GM21786 (cell line): ENCODE measurements at regions not wholly inside any gene's neighbourhood (a gene's known extent, or its start where the extent isn't known, plus 50 kb on each side); places are given as distances from the start of the nearest gene placed in this dataset.
"Not testable (repeated sequence)": the region's sequence is repeated elsewhere in the genome, so short reads cannot be mapped to it uniquely, and the experiment has no call there.

Source experiments
- ATAC-seq: cut with Tn5 transposase; IDR thresholded peaks from one replicate; pipeline ENCODE4 v1.9.1; 2021; ENCODE audit not compliant: unreplicated experiment

DNA sequence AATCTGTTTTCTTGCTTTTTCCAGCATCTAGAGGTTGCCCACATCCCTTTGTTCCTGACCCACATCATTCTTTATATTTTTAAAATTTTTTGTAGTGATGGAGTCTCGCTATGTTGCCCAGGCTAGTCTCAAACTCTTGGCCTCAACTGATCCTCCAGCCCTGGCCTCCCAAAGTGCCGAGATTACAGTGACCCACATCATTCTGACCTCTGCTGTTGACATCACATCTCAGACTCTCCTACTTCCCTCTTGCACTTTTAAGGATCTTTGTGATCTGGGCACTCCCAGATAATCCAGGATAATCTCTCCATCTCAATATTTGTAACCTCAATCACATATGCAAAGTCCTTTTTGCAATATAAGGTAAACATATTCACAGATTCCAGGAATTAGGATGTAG lies 266.6 kb downstream of the MEX3B start:
- ATAC-seq = no peak

DNA sequence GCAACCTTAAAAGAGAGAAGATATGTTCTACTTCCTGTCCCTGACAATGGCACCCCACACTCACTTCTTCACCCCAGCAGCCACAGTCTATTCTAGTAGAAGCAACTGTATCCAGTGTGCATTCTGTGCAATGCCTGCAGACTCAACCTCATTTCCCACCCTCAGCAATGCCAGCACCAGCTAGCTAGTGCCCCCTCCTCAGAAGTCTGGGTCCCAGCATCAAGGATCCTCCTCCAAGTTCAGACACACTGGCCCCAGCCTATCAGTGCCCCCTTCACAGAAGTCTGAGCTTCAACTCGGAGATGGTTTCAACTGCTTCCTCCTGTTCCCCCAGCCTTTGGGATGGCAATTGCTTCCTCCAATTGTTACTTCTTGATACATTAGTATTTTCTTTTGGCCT lies 268.3 kb downstream of the MEX3B start:
- no peak for ATAC-seq

DNA sequence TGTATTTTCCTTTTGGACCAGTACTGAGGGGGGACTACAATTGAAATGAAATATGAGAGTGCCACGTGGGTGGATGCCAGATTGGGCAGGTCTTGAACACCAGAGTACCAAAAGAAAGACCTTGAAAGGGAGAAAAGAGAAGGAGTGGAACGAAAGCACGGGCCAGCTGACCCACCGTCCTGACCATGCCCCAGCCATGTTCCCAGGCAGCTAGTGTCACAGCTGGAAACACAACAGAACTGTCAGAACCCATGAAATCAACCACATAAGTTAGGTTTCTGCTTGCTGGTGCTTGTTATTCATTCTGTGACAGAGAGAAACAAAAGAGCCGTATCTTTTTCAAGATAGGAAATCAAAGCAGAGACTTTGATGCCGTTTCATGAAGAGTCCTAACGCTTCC lies 268.8 kb downstream of the MEX3B start:
- ATAC-seq = no peak

DNA sequence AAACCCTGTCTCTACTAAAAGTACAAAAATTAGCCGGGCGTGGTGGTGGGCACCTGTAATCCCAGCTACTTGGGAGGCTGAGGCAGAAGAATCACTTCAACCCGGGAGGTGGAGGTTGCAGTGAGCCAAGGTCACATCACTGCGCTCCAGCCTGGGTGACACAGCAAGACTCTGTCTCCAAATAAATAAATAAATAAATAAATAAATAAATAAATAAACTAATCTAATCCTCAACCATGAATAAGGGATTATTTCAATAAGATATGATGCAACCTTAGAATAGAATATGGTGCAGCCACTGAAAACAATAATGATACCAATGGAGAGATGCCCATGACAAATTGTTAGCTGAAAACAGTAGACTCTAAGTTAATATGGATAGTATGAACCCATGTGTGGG lies 270.0 kb downstream of the MEX3B start:
- not testable (repeated sequence) for ATAC-seq

DNA sequence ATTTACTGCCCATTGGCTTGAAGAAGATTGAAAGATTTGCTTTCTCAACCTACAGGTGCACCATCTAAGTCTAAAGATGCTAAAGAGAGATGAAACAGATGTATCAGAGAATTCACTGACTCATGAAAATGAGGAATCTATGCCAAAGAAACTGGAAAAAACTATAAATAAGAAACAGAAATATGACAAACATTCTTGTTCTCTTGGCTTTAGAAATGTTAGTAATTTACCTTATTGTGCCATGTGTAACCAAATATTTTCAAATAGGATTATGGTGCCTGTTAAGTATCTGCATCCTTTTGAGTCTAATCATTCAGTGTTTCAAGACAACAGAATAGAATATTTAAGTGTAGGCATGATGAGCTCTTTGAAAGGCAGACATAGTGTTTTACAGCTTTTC lies 271.5 kb downstream of the MEX3B start:
- no peak for ATAC-seq

DNA sequence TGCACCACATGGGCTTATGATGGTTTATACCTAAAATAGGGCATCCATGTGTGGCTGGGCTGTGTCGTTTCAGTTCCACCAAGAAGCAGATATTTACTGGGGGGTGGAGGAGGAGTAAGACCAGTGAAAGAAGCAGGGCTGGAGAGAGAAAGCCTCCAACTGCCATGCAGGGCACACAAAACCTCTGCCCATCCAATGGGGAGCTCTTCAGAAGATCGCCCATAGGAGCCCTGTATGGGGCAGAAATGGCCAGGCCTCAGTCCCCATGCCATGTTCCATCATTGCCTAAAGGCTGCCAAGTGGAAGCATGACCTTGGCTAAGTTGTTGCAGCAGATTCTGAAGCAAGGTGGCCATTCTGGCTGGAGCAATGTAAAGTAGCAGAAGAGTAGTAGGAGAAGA lies 277.0 kb downstream of the MEX3B start:
- no peak for ATAC-seq

DNA sequence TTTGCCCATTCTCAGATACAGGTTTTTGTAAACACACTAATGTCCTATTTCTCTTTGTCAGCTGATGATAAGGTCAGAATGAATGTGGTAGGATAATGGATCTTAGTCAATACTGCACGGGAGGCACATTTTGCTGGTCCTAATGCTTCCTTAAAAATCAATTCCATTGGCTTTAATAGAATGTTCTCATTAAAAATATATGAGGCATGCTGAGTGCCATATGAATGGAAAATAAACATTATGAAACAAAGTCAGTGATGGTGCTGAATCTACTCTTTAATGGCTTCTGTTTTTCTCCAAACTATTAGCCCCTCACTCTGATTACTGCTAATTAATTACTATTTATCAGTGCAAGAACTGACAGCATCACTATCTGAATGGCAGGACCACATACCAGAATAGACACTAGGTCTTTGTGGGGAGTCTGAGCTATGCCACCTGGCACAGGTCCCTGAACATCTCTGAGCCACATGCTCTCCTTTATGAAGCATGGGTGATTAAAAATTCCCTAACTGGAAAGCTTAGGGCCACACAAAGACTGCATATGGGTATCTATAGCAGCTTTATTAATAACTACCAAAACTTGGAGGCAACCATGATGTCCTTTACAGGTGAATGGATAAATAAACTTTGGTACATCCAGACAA lies 278.9 kb downstream of the MEX3B start:
- no peak for ATAC-seq

DNA sequence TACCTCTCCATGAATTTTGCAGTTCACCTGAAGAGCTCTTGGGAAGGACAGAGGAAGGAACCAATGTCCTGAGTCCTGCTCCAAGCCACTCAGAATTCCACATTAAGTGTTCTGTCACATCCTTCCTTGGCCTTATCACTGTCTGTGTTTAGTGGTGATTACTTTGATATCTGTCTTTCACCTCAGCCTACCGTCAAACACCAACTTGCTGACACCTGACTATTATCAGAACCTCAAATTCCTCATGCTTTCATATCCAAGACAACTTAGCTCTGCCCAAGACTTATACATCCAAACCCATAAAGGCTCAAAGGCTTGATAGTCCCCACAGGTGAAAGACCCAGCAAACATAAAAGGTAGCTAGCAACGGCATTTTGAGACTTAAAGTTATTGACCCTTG lies 280.0 kb downstream of the MEX3B start:
- ATAC-seq = no peak

DNA sequence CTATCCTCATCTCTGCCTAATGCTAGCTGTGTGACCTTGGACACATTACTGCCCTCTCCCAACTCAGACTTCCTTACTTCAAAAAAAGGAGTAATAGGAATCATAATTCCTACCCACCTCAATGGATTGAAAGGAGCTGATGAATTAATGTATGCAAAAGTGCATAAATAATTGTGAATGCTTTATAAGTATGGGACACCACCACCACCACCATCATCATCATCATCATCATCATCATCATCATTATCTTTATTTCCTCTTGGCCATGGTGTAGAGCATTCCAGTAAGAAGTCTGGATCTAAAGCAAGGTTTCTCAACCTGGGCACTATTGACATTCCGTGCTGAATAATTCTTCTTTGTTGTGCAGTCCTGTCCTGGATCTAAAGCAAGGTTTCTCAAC lies 282.5 kb downstream of the MEX3B start:
- no peak for ATAC-seq

DNA sequence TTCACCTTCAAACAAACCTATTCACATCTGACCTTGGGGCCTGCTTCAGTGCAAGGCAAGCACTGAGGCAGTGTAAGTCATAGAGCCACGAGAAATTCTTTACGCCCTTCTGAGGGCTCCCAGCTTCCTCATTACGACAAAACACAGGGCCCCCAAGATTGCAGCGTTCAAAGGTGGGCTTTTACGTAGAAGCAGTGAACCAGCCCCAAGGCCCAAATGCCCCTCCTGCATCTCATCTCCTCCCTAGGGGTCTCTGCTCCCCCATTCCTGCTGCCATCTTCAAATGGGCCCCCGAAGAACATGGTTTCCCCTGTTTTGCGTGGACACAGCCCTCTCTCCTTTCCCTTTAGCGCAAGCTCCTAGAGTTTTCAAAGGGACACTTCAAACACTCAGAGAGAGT lies 285.1 kb downstream of the MEX3B start:
- ATAC-seq = no peak

DNA sequence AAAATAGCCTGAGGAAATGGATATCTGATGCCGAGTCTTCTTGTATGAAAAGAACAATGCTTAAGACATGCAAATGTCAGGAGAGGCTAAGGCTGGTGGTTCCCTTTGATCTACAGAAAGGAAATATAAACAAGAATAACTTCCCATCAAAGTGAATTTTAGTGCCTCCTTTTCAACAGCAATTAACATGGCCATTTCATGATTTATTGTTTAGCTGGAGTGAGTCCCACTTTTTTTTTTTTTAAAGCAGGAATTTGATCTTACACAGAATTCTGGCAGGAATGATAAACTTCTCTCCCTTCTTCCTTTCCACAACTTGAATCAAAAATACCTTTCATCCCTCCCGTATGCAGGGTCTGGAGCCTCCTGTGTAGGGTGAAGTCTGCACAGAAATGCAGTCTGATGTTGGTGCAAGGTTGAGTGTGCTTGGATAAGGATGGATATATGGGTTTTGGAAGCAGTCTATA lies 287.0 kb downstream of the MEX3B start:
- ATAC-seq = no peak

DNA sequence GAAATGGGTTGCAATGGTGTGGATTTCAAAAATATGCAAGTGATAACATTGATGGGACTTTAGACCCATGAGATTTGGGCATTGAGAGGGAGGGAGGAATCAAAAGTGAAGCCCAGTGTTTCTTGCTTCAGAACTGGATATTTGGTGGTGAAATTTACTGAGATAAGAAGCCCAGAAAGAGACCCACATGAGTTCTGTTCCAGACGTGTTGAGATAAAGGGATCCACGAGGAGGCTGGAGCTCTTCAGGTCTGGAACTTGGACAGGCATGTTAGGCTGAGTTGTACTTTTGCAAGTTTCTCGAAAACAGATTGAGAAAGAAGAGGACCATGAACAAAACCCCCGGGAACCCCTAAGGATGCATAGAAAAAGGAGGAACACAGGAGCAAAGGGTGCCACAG lies 290.2 kb downstream of the MEX3B start:
- no peak for ATAC-seq

DNA sequence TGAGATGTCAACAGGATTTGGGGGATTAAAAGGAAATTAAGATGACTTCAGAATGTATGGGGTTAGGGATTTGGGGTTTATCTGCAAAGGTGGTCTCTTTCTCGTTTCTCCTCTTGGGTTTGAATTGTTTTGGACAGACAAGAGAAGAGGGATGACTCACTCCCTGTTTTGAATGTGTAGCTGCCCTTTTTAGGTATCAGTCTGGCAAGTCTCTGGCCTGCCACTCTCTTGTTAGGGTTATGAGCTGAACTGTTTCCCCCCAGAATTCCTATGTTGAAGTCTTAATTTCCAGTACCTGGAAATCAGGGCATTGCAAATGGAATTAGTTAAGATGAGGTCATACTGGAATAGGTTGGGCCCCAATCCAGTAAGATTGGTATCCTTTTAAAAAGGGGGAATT lies 291.7 kb downstream of the MEX3B start:
- no peak for ATAC-seq

DNA sequence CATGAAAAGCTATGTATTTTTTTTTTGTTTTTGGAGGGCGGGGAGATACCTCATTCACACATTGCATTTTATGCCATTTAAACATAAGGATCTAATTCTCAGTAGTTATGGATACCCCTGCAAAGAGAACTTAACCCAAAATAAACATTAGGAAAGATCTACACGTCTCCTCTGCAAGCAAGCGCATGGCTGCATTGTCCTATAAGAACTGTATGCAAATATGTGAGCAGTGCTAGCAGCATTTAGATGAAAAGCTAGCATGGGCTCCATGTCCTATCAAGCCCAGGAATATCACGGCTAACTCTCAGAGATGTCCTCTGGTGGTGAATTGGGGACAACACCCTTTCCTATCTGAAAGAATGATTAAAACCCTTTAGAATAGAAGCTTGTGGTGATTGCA lies 292.8 kb downstream of the MEX3B start:
- ATAC-seq = no peak

DNA sequence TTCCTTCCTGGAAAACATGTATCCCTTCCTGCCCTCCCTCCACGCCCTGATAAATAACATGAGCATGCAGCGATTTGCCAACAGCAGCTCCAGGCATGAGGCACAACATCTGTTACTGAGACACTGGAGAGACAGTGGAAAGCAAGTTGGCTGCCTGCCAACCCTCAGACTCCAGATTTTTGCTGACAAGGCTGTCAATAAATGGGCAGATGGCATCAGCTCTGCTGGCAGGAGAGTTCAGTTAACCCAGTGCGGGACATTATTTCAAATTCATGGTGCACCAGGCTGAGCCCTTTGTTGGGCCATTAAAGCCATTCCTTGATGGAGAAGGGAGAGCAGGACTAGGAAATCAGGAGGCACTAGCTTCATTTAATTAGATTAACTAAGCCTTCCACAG lies 293.3 kb downstream of the MEX3B start:
- no peak for ATAC-seq

DNA sequence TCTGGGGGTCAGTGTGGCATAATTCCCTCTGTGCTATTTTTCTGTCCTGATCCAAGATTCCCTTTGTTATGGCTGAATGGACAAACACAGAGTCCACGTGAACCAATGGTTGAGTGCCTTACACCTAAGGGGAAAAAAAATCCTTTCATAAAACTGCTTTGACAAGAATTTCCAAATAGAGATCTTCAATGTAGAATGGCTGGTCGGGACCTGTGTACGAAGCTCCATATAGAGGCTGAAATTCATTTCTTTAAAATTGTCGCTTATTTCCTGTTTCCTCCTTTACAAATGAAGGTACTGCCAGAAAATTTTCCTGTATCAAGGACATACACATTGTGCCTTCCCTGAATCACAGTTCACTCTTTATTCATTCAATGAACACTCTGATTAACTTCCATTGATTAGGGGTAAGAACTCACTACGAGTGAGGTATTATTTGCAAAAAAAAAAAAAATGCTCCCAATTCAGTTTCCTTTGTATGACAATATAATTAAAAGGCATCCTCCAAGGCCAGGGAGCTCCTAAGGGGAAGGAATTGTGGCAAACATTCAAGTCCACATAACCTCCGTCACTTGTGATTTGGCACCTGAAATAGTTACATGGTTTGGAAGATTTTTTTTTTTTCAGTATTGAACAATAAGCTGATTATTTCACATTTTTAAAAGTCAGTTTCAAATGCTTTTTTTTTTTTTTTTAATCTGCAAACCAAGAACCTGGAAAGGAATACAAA lies 293.8 kb downstream of the MEX3B start:
- no peak for ATAC-seq

DNA sequence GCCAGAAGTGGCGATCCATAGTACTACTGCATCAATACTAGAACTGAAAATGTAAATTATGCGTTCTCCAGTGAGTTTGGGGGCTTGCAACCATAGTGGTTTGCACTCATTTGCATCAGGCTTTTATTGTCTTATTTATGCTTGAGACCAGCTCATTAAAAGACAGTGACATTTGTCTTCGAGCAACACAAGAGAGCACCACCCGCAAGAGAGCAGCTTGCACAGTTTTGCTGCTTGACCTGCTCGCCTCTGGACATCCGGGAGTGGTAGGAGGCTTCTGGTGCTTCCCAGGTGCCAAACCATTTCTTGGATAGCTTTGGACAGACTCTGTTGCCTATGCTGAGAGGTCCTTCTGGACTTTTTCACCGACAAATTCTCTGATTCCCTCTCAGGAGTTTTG lies 294.6 kb downstream of the MEX3B start:
- ATAC-seq = no peak

DNA sequence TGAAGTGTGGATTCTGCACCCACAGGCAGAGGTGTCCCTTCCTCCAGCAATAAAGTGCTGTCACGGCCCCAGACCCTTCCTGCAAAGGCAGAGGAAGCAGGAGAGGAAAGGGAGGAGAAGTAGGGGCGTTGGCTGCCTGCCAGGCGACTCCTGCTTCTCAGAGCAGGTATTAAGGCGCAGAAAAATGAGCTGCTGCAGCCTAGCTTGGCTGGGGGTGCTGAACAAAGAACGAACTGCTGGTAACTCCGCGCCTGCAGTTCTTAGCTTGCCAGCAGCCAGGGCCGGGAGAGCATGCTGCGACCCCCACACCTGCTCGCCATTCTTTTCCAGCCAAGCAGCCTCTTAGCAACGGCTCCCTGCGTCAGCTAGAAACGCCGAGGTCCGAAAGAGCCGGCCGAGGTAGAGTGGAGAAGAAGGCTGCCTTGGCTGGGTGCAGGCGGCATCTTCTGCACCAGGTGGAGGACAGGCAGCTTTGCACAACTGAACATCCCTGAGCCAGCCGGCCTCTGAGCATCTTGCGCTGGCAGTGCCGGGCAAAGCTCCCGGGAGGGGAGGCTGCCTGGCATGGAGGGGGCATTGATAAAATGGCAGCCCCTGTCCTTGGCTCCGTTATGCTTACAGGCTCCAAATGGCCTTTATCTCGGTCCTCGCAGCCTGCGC lies 296.0 kb downstream of the MEX3B start:
- no peak for ATAC-seq

DNA sequence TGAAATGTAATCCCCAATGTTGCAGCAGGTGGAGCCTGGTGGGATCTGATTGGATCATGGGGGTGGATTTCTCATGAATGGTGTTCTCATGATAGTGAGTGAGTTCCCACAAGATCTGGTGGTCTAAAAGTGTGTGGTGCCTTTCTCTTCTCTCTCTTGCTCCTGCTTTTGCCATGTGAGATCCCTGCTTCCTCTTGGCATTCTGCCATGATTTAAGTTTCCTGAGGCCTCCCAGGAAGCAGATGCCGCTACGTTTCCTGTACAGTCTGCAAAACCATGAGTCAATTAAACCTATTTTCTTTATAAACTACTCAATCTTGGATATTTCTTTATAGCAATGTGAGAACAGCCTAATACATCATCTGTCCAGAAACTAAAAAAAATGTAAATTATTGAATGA lies 298.3 kb downstream of the MEX3B start:
- no peak for ATAC-seq

DNA sequence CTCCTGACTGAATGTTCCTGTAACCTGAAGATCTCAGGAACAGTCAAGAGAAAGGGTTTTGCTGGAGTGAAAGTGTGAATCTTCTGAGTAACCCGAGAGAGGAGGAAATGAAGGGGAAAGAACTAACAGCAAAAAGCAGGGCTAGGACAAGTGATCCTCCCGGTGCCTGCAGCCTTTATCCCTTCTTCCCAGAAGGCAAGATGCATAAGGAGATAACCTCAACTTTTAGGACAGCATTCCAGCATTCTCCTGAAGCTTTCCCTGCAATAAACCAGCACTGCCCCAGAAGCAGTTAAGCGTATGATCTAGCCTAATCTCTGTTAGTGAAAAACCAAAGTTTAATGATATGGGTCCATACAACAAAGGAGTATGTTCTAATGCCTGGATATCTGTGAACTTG lies 298.8 kb downstream of the MEX3B start:
- ATAC-seq = no peak

DNA sequence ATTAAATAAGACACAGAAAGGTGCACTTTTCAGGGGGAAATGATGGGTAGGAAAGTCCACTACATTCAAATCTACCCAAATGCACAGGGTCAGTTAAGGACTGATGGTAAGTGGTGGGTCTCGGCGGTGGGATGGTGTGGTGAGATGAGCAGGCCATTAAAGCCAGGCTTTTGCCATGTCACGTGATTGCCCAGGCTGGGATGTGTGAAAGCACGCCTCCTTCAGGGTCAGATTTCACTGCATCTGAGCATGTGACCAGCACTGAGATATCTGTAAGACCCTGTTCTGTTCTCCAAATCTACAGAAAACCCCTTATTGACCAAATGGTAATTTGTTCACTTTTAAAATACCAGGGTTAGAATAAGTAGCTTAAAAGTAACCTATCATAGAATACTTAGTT lies 301.5 kb downstream of the MEX3B start:
- ATAC-seq = no peak

DNA sequence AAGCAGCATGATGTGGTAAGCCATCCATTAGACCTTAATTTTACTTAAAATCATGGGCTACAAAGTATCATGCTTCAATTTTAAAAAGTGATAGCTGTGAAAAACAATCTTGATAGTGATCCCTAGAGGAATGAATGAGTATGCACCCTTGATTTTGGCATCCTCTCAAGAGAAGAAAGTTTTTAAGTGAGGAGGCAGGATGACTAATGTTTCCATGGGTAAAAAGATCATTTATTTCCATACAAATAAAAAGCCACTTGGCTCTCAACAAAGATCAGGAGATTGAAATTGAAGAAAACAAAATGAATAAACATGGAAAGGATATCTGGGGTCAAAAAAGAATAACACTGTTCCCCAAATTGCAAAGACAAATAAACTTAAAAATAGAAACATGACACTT lies 305.4 kb downstream of the MEX3B start:
- no peak for ATAC-seq
